SK-N-MC (cell line): ENCODE measurements at regions not wholly inside any gene's neighbourhood (a gene's known extent, or its start where the extent isn't known, plus 50 kb on each side); places are given as distances from the start of the nearest gene placed in this dataset.

Experiments
- DNase-seq: peaks from one replicate; pipeline ENCODE4 v3.0.0-alpha.2; 2011; ENCODE audit warnings: low read depth, low spot score
- H3K27ac ChIP-seq: fragments of 200-600 bp; sonication (generic); 2 replicates; pipeline ENCODE4 v1.5.1; 2016; ENCODE audit warnings: mixed run types
- H3K36me3 ChIP-seq: fragments of 200-600 bp; sonication (generic); 2 replicates; pipeline ENCODE4 v1.6.1; 2017; ENCODE audit warnings: antibody characterized with exemption, low read length, mixed read lengths; ENCODE audit not compliant: insufficient read depth
- H3K4me3 ChIP-seq: fragments of 200-600 bp; sonication (generic); 2 replicates; pipeline ENCODE4 v1.5.1; 2016
- H3K9ac ChIP-seq: fragments of 200-600 bp; sonication (generic); 2 replicates; pipeline ENCODE4 v1.8.0; 2017; ENCODE audit warnings: mixed run types, mixed read lengths; ENCODE audit not compliant: insufficient read length
- H3K9me3 ChIP-seq: fragments of 200-600 bp; sonication (generic); 2 replicates; pipeline ENCODE4 v1.6.1; 2017; ENCODE audit warnings: low read depth, mild to moderate bottlenecking, antibody characterized with exemption, low read length, moderate library complexity, mixed read lengths
- EZH2 ChIP-seq: fragments of 200-600 bp; sonication (generic); IDR thresholded peaks from one replicate; pipeline ENCODE4 v1.6.1; 2017; ENCODE audit warnings: antibody characterized with exemption
- FOXP2 ChIP-seq: optimal IDR thresholded peaks from 2 replicates; pipeline ENCODE3; 2011; ENCODE audit warnings: mild to moderate bottlenecking, moderate library complexity; ENCODE audit not compliant: insufficient read depth; ENCODE audit errors: extremely low read length, control extremely low read depth
- POLR2AphosphoS5 ChIP-seq: IDR thresholded peaks from 2 replicates; pipeline ENCODE4 v1.6.1; 2012; ENCODE audit warnings: mild to moderate bottlenecking, low read depth, low read length, borderline replicate concordance

- no peaks in the 10 kb centered on the region for H3K36me3 ChIP-seq
- no peaks in the 10 kb centered on the region for H3K9me3 ChIP-seq
- DNase-seq: no peak
- TF ChIP-seq POLR2AphosphoS5 (no peak), EZH2 (no peak), FOXP2 (no peak)
- no peak overlapping the region for H3K27ac ChIP-seq
- no peak overlapping the region for H3K9ac ChIP-seq
- no peak overlapping the region for H3K4me3 ChIP-seq
Measured at GRCh38 chr1:30423570-30423969, 299.8 kb downstream of the MATN1 start.

- DNase-seq: no peak
- Histone ChIP-seq H3K36me3 (no peaks in the 10 kb centered on the region), H3K27ac (no peak overlapping the region), H3K9ac (no peak overlapping the region), H3K4me3 (no peak overlapping the region), H3K9me3 (no peaks in the 10 kb centered on the region)
- TF ChIP-seq POLR2AphosphoS5 (no peak), FOXP2 (no peak), EZH2 (no peak)
Measured at GRCh38 chr1:30422251-30422650, 301.1 kb downstream of the MATN1 start.

- Histone ChIP-seq H3K36me3 (no peaks in the 10 kb centered on the region), H3K27ac (no peak overlapping the region), H3K9ac (no peak overlapping the region), H3K9me3 (no peaks in the 10 kb centered on the region), H3K4me3 (no peak overlapping the region)
- DNase-seq: no peak
- TF ChIP-seq POLR2AphosphoS5 (no peak), FOXP2 (no peak), EZH2 (no peak)
Measured at GRCh38 chr1:30420519-30421050, 302.8 kb downstream of the MATN1 start.

GRCh38 chr1:30419831-30420230 lies 303.6 kb downstream of the MATN1 start:
- H3K4me3 ChIP-seq: no peak overlapping the region
- TF ChIP-seq FOXP2 (no peak), EZH2 (no peak), POLR2AphosphoS5 (no peak)
- no peak overlapping the region for H3K9ac ChIP-seq
- H3K27ac ChIP-seq: no peak overlapping the region
- no peaks in the 10 kb centered on the region for H3K36me3 ChIP-seq
- no peak for DNase-seq
- no peaks in the 10 kb centered on the region for H3K9me3 ChIP-seq

- TF ChIP-seq EZH2: no peak
- no peak for TF ChIP-seq POLR2AphosphoS5
- TF ChIP-seq FOXP2: no peak
- Histone ChIP-seq H3K9me3 (no peaks in the 10 kb centered on the region), H3K9ac (no peak overlapping the region), H3K4me3 (no peak overlapping the region), H3K27ac (no peak overlapping the region), H3K36me3 (no peaks in the 10 kb centered on the region)
- no peak for DNase-seq
Measured at GRCh38 chr1:30418939-30419720, 304.3 kb downstream of the MATN1 start.

GRCh38 chr1:30418061-30418938 lies 305.1 kb downstream of the MATN1 start:
- no peak overlapping the region for H3K9ac ChIP-seq
- no peak for TF ChIP-seq POLR2AphosphoS5
- no peak for TF ChIP-seq FOXP2
- TF ChIP-seq EZH2: no peak
- no peak for DNase-seq
- H3K36me3 ChIP-seq: no peaks in the 10 kb centered on the region
- H3K9me3 ChIP-seq: no peaks in the 10 kb centered on the region
- H3K4me3 ChIP-seq: no peak overlapping the region
- H3K27ac ChIP-seq: no peak overlapping the region

GRCh38 chr1:30417701-30418046 lies 305.7 kb downstream of the MATN1 start:
- Histone ChIP-seq H3K36me3 (no peaks in the 10 kb centered on the region), H3K27ac (no peak overlapping the region), H3K4me3 (no peak overlapping the region), H3K9ac (no peak overlapping the region), H3K9me3 (no peaks in the 10 kb centered on the region)
- TF ChIP-seq EZH2: no peak
- TF ChIP-seq POLR2AphosphoS5: no peak
- no peak for TF ChIP-seq FOXP2
- DNase-seq: no peak

GRCh38 chr1:30417001-30417700 lies 306.2 kb downstream of the MATN1 start:
- Histone ChIP-seq H3K9me3 (no peaks in the 10 kb centered on the region), H3K4me3 (no peak overlapping the region), H3K27ac (no peak overlapping the region), H3K36me3 (no peaks in the 10 kb centered on the region), H3K9ac (no peak overlapping the region)
- DNase-seq: no peak
- no peak for TF ChIP-seq POLR2AphosphoS5
- no peak for TF ChIP-seq FOXP2
- no peak for TF ChIP-seq EZH2
